A549 (cell line): ENCODE measurements at regions not wholly inside any gene's neighbourhood (a gene's known extent, or its start where the extent isn't known, plus 50 kb on each side); places are given as distances from the start of the nearest gene placed in this dataset.

Experiments
- ATAC-seq, 2 experiments: fragments of 200-7000 bp in 1 of 2; fragments of >200 bp in 1 of 2; cut with Nextera tagmentation in 1 of 2; cut with Tn5 transposase in 1 of 2; 3 replicates each; pipeline versions ENCODE4 v1.8.0 to v1.9.1; 2018 to 2020; ENCODE audit warnings: mild to moderate bottlenecking in 1 of 2, moderate library complexity in 1 of 2
- CTCF ChIA-PET: fragments of 300-600 bp; sonication (Branson Sonifier 250); formaldehyde crosslinking; extraction: SDS; loops from one replicate; lab custom pipeline; 2021; ENCODE audit warnings: antibody characterized with exemption, inconsistent platforms; lab: Yijun Ruan, JAX
- POLR2A ChIA-PET: fragments of 350-600 bp; formaldehyde crosslinking; extraction: SDS; loops from one replicate; lab custom pipeline; 2021; ENCODE audit warnings: antibody characterized with exemption, inconsistent platforms; lab: Yijun Ruan, JAX
- DNase-seq, 2 experiments: peaks; one replicate each; pipeline versions ENCODE4 v3.0.0 to v3.0.0-alpha.2; 2011 to 2016; ENCODE audit warnings: low read depth in 1 of 2, low spot score in 1 of 2
- FAIRE-seq: peaks from 2 replicates; lab custom pipeline; 2011; peaks lifted over from hg19 to GRCh38; lab: Jason Lieb, UNC
- H3K27ac ChIP-seq, 2 experiments: fragments of >200 bp; sonication (Bioruptor Twin); formaldehyde crosslinking; 3 replicates each; pipeline ENCODE4 v1.5.1; 2016 to 2017
- H3K4me1 ChIP-seq: fragments of >200 bp; sonication (Bioruptor Twin); formaldehyde crosslinking; 3 replicates; pipeline ENCODE4 v1.6.1; 2016
- H3K4me2 ChIP-seq: fragments of >200 bp; sonication (Bioruptor Twin); formaldehyde crosslinking; 3 replicates; pipeline ENCODE4 v1.6.1; 2016
- H3K4me3 ChIP-seq: fragments of >200 bp; sonication (Bioruptor Twin); formaldehyde crosslinking; 3 replicates; pipeline ENCODE4 v1.5.1; 2016
- H3K9me3 ChIP-seq: fragments of >200 bp; sonication (Bioruptor Twin); formaldehyde crosslinking; 3 replicates; pipeline ENCODE4 v1.6.1; 2016
- BHLHE40 ChIP-seq: IDR thresholded peaks from 2 replicates; pipeline ENCODE4 v1.6.1; 2012; ENCODE audit warnings: low read depth, low read length, inconsistent platforms
- CBX2 ChIP-seq: fragments of 200-600 bp; sonication (generic); IDR thresholded peaks from 2 replicates; pipeline ENCODE4 v1.6.1; 2016; ENCODE audit warnings: low read depth, mild to moderate bottlenecking, borderline replicate concordance
- CHD2 ChIP-seq: fragments of 150-350 bp; IDR thresholded peaks from 2 replicates; pipeline ENCODE4 v1.6.1; 2014; ENCODE audit warnings: low read length; ENCODE audit not compliant: partially characterized antibody
- CHD4 ChIP-seq: fragments of 200-600 bp; sonication (generic); IDR thresholded peaks from 2 replicates; pipeline ENCODE4 v1.6.1; 2016; ENCODE audit warnings: antibody characterized with exemption, mild to moderate bottlenecking, borderline replicate concordance
- EHF ChIP-seq: fragments of 250-450 bp; sonication (Bioruptor Pico); IDR thresholded peaks from 2 replicates; pipeline ENCODE4 v1.5.0; 2020; ENCODE audit warnings: mild to moderate bottlenecking
- EP300 ChIP-seq, 2 experiments: fragments of >200 bp; sonication (Bioruptor Twin); formaldehyde crosslinking; IDR thresholded peaks; 2 replicates in 1 of 2; 3 replicates in 1 of 2; pipeline ENCODE4 v1.6.1; 2016 to 2017
- ESRRA ChIP-seq: fragments of 150-350 bp; IDR thresholded peaks from 2 replicates; pipeline ENCODE4 v1.6.1; 2014; ENCODE audit warnings: mild to moderate bottlenecking, low read length, borderline replicate concordance
- FOSB ChIP-seq: fragments of 250-450 bp; sonication (Bioruptor Pico); IDR thresholded peaks from 2 replicates; pipeline ENCODE4 v1.5.0; 2020; ENCODE audit warnings: mild to moderate bottlenecking, moderate library complexity
- GATA3 ChIP-seq: IDR thresholded peaks from 2 replicates; pipeline ENCODE4 v1.6.1; 2012; ENCODE audit warnings: borderline replicate concordance
- HDAC2 ChIP-seq: fragments of 200-600 bp; sonication (generic); IDR thresholded peaks from 2 replicates; pipeline ENCODE4 v1.6.1; 2016
- HOXA7 ChIP-seq: fragments of 250-450 bp; sonication (Bioruptor Pico); IDR thresholded peaks from 2 replicates; pipeline ENCODE4 v1.5.0; 2020; ENCODE audit warnings: mild to moderate bottlenecking, moderate library complexity
- JUN ChIP-seq, 2 experiments: fragments of >200 bp; sonication (Bioruptor Twin); formaldehyde crosslinking; IDR thresholded peaks; 2 replicates in 1 of 2; 3 replicates in 1 of 2; pipeline ENCODE4 v1.6.1; 2016 to 2017
- KDM1A ChIP-seq: fragments of 200-600 bp; sonication (generic); IDR thresholded peaks from 2 replicates; pipeline ENCODE4 v1.6.1; 2016; ENCODE audit warnings: low read depth, mild to moderate bottlenecking
- RARB ChIP-seq: fragments of 250-450 bp; sonication (Bioruptor Pico); IDR thresholded peaks from 2 replicates; pipeline ENCODE4 v1.8.0; 2021; ENCODE audit warnings: mild to moderate bottlenecking, moderate library complexity
- RCOR1 ChIP-seq: fragments of 150-350 bp; IDR thresholded peaks from 2 replicates; pipeline ENCODE4 v1.6.1; 2014; ENCODE audit warnings: antibody characterized with exemption, low read length, low read depth
- RFX5 ChIP-seq: fragments of 450-650 bp; IDR thresholded peaks from 2 replicates; pipeline ENCODE4 v1.7.1; 2014; ENCODE audit warnings: antibody characterized with exemption, mild to moderate bottlenecking, moderate library complexity
- SMC3 ChIP-seq: fragments of >200 bp; sonication (Bioruptor Twin); formaldehyde crosslinking; IDR thresholded peaks from 3 replicates; pipeline ENCODE4 v1.6.1; 2018; ENCODE audit warnings: inconsistent platforms
- SREBF2 ChIP-seq: fragments of 450-650 bp; IDR thresholded peaks from 2 replicates; pipeline ENCODE4 v1.6.1; 2014; ENCODE audit warnings: mild to moderate bottlenecking, moderate library complexity
- TP53 ChIP-seq: fragments of 250-450 bp; sonication (Bioruptor Pico); IDR thresholded peaks from 2 replicates; pipeline ENCODE4 v1.5.0; 2021; ENCODE audit warnings: mild to moderate bottlenecking, moderate library complexity
- ZC3H11A ChIP-seq: fragments of 450-650 bp; IDR thresholded peaks from 2 replicates; pipeline ENCODE4 v1.6.1; 2014; ENCODE audit warnings: antibody characterized with exemption, mild to moderate bottlenecking
- ZFP36 ChIP-seq: fragments of 450-650 bp; IDR thresholded peaks from 2 replicates; pipeline ENCODE4 v1.6.1; 2014; ENCODE audit warnings: borderline replicate concordance; ENCODE audit not compliant: partially characterized antibody
- ZNF302 ChIP-seq: fragments of 250-450 bp; sonication (Bioruptor Pico); IDR thresholded peaks from 2 replicates; pipeline ENCODE4 v1.9.0; 2021; ENCODE audit warnings: inconsistent platforms, mild to moderate bottlenecking, moderate library complexity
- WGBS: methylation state at CpG from one replicate; pipeline ENCODE4 v1.1.6; 2017; ENCODE audit errors: missing lambda C conversion rate; 5-methylcytosine and 5-hydroxymethylcytosine counted together
- TF ChIP-seq, protein P1 (sequence below): fragments of 150-350 bp; IDR thresholded peaks from 2 replicates; pipeline ENCODE4 v1.6.1; 2014; ENCODE audit warnings: low read depth, mild to moderate bottlenecking, low read length
- TF ChIP-seq, protein P2 (sequence below): fragments of 250-450 bp; sonication (Bioruptor Pico); IDR thresholded peaks from 2 replicates; pipeline ENCODE4 v1.5.0; 2021; ENCODE audit warnings: mild to moderate bottlenecking, moderate library complexity, borderline replicate concordance

DNA sequence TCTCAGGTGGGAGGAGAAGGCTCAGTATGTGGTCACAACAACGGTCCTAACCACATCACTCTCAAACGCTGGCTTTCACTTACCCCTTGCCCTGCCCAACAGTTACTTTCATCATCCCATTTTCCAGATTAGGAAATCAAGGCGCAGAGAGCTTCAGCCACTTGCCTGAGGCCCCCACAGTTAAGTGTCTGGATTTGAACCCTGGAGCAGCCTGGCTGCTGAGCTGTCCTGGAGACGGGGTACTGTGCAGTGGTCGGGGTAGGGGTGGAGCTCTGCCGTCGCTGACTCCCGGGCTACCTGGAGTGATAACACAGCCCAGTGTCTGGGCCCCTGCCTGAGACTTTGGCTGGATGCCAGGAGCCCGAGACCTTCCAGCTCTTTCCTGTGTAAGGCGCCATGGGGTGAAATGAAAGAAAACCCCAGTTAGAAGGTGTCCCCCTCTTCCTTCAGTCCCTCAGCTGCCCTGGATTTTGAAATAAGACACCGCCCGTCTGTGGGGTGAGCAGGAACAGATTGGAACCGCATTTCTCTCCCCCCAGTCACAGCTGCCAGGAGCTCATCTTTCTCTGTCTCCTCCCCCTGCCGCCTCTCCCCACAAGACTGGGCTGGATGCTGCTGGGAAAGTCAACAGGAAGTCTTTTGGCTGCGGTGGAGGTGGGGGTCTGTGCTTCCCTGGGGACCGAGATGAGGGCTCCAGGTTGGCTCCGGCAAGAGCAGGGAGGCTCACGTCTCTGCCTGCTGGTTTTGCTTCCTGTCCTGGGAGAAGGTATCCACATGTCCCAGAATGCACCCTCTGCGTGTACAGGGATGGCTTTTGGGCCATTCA lies 280.2 kb downstream of the SEC14L1 start:
- peak overlapping the region; percentile 75 to 95 for H3K27ac ChIP-seq
- H3K4me1 ChIP-seq: peaks cover 81% of the 10 kb centered on the region
- TF ChIP-seq CHD4: peak; percentile 60; the same call in 1 of the 2 replicates
- TF ChIP-seq RCOR1: 0 out of 2 replicates have a peak, but pooled peaks have one; percentile 16
- TF ChIP-seq KDM1A: peak; percentile 62; the same call in 1 of the 2 replicates
- TF ChIP-seq GATA3: no peak
- FAIRE-seq: no peak
- ATAC-seq: peak in 1 of 2 experiments; percentile 9; a peak in 3 of 6 replicates
- DNase-seq: peak; percentile 54 to 70
- peak overlapping the region; percentile 71 for H3K4me2 ChIP-seq
- no peaks in the 10 kb centered on the region for H3K9me3 ChIP-seq
- POLR2A ChIA-PET: no interaction called here
- CTCF ChIA-PET: interaction anchor here (1.0 to 18.7 kb wide), 11 partner anchors 8 to 598 kb away, joined by 3 to 198 read pairs (median 4); no protein-coding TSS in a partner anchor
- H3K4me3 ChIP-seq: no peak overlapping the region
- WGBS: 49% methylated on average over 19 of the region's 19 CpGs

DNA sequence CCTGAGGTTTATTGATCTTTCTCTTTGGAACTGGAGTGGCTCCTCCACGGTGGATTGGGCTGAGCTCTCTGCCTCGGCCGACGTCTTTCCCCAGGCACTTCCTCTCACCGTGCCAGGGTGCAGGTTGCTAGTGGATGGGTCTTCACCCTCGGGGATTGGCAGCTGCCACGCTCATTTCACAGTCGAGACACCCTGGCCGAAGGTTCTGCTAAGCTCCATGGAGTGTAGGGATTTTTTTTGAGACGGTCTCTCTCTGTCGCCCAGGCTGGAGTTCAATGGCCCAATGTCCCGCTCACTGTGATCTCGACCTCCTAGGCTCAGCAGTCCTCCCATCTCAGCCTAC lies 280.8 kb downstream of the SEC14L1 start:
- H3K27ac ChIP-seq: peak overlapping the region; percentile 75 to 95
- FAIRE-seq: no peak
- ChIA-PET CTCF (interaction anchor here (1.2 to 18.7 kb wide), 9 partner anchors 8 to 597 kb away, joined by 3 to 198 read pairs (median 6); no protein-coding TSS in a partner anchor), POLR2A (no interaction called here)
- no peak for DNase-seq
- H3K4me3 ChIP-seq: no peak overlapping the region
- TF ChIP-seq ZFP36 (no peak), SREBF2 (no peak), ZNF302 (CRISPR knock-in tag) (no peak), EP300 (IDR thresholded peaks at IDR 0.05) (no peak), KDM1A (no peak)
- TF ChIP-seq, protein P1, sequence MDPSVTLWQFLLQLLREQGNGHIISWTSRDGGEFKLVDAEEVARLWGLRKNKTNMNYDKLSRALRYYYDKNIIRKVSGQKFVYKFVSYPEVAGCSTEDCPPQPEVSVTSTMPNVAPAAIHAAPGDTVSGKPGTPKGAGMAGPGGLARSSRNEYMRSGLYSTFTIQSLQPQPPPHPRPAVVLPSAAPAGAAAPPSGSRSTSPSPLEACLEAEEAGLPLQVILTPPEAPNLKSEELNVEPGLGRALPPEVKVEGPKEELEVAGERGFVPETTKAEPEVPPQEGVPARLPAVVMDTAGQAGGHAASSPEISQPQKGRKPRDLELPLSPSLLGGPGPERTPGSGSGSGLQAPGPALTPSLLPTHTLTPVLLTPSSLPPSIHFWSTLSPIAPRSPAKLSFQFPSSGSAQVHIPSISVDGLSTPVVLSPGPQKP: no peak
- ATAC-seq: no peak
- peak overlapping the region; percentile 71 for H3K4me2 ChIP-seq
- peaks cover 87% of the 10 kb centered on the region for H3K4me1 ChIP-seq
- WGBS: 83% methylated on average over 13 of the region's 13 CpGs
- no peaks in the 10 kb centered on the region for H3K9me3 ChIP-seq

DNA sequence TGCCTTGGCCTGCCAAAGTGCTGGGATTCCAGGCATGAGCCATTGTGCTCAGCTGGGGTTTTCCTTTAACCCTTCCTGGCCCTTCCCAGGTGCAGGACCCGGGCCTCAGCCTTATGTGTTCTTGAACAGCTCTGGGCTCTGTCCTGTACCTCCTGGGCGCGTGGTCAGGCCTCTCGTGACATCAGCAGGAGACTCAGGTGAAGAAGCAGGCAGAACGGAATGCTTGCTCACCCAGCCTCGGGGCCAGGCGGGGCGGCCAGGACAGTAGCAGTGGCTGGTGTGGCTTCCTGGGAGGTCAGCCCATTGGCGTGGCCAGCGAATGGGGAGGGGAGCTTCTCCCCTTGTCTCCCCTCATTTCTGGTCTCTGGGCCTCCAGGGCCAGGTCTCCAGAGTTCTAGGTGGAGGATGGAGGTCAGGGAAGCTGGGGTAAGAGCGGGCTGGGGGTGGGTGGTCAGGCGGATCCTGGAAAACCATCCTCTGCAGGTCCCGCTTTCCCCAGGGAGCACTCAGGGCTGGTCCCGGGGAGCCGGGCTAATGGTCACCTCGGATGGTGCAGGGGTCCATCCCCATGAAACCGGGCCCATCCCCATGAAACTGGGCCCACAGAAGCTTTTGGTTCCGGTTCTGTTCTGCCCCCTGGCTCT lies 281.5 kb downstream of the SEC14L1 start:
- FAIRE-seq (no peak), ATAC-seq (no peak), DNase-seq (peak in 1 of 2 experiments; percentile 57)
- H3K4me1 ChIP-seq: peaks cover 89% of the 10 kb centered on the region
- peak overlapping the region; percentile 75 to 95 for H3K27ac ChIP-seq
- CTCF ChIA-PET: interaction anchor here (0.8 to 18.7 kb wide), 10 partner anchors 7 to 597 kb away, joined by 3 to 198 read pairs (median 4); no protein-coding TSS in a partner anchor
- H3K9me3 ChIP-seq: no peaks in the 10 kb centered on the region
- 63% methylated on average over 17 of the region's 18 CpGs for WGBS
- peak overlapping the region; percentile 71 for H3K4me2 ChIP-seq
- POLR2A ChIA-PET: no interaction called here
- TF ChIP-seq ESRRA (no peak), CBX2 (no peak), RFX5 (no peak)
- TF ChIP-seq, all 56 proteins: peak for 0
- no peak overlapping the region for H3K4me3 ChIP-seq

DNA sequence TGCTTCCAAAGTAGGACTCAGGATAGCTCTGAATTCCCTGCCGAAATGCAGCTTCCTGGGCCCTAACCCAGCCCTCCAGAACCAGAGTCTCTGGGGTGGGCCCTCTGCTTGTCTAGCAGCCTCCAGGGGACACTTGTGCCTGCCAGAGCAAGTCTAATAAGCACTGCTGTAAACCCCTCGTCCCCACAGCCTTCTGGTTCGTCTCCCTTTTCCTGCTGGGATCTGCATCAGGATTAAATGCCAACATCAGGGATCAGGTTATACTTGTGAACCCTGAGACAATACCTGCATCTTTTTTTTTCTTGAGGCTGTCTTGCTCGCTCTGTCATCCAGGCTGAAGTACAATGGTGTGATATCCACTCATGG lies 282.0 kb downstream of the SEC14L1 start:
- ChIA-PET POLR2A (no interaction called here), CTCF (interaction anchor here (0.8 to 18.7 kb wide), 8 partner anchors 7 to 591 kb away, joined by 3 to 198 read pairs (median 12); no protein-coding TSS in a partner anchor)
- H3K4me2 ChIP-seq: peak overlapping the region; percentile 78; the same call in 2 of the 3 replicates
- FAIRE-seq (no peak), ATAC-seq (no peak), DNase-seq (no peak)
- H3K27ac ChIP-seq: peak overlapping the region; percentile 75 to 95
- no peaks in the 10 kb centered on the region for H3K9me3 ChIP-seq
- H3K4me1 ChIP-seq: peaks cover 91% of the 10 kb centered on the region
- no peak for TF ChIP-seq BHLHE40
- TF ChIP-seq JUN (IDR thresholded peaks at IDR 0.05): no peak
- TF ChIP-seq, protein P1: no peak
- no peak for TF ChIP-seq FOSB
- no peak for TF ChIP-seq KDM1A
- TF ChIP-seq HOXA7 (CRISPR knock-in tag): no peak
- TF ChIP-seq TP53: no peak
- no peak for TF ChIP-seq RARB (CRISPR knock-in tag)
- no peak for TF ChIP-seq EHF (CRISPR knock-in tag)
- TF ChIP-seq, protein P2, sequence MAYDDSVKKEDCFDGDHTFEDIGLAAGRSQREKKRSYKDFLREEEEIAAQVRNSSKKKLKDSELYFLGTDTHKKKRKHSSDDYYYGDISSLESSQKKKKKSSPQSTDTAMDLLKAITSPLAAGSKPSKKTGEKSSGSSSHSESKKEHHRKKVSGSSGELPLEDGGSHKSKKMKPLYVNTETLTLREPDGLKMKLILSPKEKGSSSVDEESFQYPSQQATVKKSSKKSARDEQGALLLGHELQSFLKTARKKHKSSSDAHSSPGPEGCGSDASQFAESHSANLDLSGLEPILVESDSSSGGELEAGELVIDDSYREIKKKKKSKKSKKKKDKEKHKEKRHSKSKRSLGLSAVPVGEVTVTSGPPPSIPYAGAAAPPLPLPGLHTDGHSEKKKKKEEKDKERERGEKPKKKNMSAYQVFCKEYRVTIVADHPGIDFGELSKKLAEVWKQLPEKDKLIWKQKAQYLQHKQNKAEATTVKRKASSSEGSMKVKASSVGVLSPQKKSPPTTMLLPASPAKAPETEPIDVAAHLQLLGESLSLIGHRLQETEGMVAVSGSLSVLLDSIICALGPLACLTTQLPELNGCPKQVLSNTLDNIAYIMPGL (CRISPR knock-in tag): no peak
- TF ChIP-seq RCOR1: no peak
- TF ChIP-seq CHD2: no peak
- no peak for TF ChIP-seq SMC3
- no peak for TF ChIP-seq HDAC2
- no peak for TF ChIP-seq ZC3H11A
- WGBS: 94% methylated on average over 4 of the region's 4 CpGs
- no peak overlapping the region for H3K4me3 ChIP-seq
